Lower leg skin (tissue), 3 donors: ENCODE measurements at regions not wholly inside any gene's neighbourhood (a gene's known extent, or its start where the extent isn't known, plus 50 kb on each side); places are given as distances from the start of the nearest gene placed in this dataset.

Experiments
- POLR2A ChIP-seq, 2 donors: fragments of 450-650 bp; IDR thresholded peaks; one replicate each; pipeline ENCODE4 v1.6.1; 2016 to 2017; ENCODE audit warnings: antibody characterized with exemption in 2 of 2, mild to moderate bottlenecking in 1 of 2, moderate library complexity in 1 of 2
- TF ChIP-seq, protein P1 (sequence below), 3 donors: fragments of 450-650 bp; IDR thresholded peaks; one replicate each; pipeline ENCODE4 v1.5.1; 2016; ENCODE audit warnings: antibody characterized with exemption in 3 of 3, mild to moderate bottlenecking in 3 of 3, moderate library complexity in 2 of 3

DNA sequence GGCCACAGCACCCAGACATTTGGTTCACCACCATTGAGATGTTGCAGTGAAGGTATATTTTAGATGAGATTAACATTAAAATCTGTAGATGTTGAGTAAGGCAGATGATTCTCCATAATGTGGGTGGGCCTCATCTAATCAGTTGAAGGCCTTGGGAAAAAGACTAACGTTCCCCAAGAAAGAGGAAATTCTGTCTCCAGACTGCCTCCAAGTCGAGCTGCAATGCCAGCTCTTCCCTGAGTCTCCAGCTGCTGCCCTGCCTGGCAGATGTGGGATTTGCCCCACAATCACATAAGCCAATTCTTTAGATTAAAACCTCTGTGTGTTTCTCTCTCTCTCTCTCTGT, 101.9 kb downstream of the PDCL3 start:
- TF ChIP-seq POLR2A (IDR thresholded peaks at IDR 0.05) = no peak
- TF ChIP-seq, protein P1, sequence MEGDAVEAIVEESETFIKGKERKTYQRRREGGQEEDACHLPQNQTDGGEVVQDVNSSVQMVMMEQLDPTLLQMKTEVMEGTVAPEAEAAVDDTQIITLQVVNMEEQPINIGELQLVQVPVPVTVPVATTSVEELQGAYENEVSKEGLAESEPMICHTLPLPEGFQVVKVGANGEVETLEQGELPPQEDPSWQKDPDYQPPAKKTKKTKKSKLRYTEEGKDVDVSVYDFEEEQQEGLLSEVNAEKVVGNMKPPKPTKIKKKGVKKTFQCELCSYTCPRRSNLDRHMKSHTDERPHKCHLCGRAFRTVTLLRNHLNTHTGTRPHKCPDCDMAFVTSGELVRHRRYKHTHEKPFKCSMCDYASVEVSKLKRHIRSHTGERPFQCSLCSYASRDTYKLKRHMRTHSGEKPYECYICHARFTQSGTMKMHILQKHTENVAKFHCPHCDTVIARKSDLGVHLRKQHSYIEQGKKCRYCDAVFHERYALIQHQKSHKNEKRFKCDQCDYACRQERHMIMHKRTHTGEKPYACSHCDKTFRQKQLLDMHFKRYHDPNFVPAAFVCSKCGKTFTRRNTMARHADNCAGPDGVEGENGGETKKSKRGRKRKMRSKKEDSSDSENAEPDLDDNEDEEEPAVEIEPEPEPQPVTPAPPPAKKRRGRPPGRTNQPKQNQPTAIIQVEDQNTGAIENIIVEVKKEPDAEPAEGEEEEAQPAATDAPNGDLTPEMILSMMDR (IDR thresholded peaks at IDR 0.05) = no peak
